Caco-2 (cell line): ENCODE measurements at regions not wholly inside any gene's neighbourhood (a gene's known extent, or its start where the extent isn't known, plus 50 kb on each side); places are given as distances from the start of the nearest gene placed in this dataset.
"Not testable (repeated sequence)": the region's sequence is repeated elsewhere in the genome, so short reads cannot be mapped to it uniquely, and the experiment has no call there.

Experiments
- BruUV-seq: library from RNA; stranded (reverse); fragments of 400-500 nt; replicated peaks from 2 replicates; lab custom pipeline; 2021; lab: Mats Ljungman, UMichigan
- CTCF ChIA-PET: fragments of 300-600 bp; sonication (Branson Sonifier 250); formaldehyde crosslinking; loops from one replicate; lab custom pipeline; 2022; ENCODE audit warnings: antibody characterized with exemption; lab: Charles Lee
- POLR2A ChIA-PET: fragments of 300-600 bp; sonication (Branson Sonifier 250); formaldehyde crosslinking; loops from one replicate; lab custom pipeline; 2022; ENCODE audit warnings: antibody characterized with exemption; lab: Charles Lee
- DNase-seq, 2 experiments: peaks; one replicate each; pipeline versions ENCODE4 v3.0.0 to v3.0.0-alpha.2; 2020 to 2022
- H3K27me3 ChIP-seq: replicated peaks from 2 replicates; pipeline ENCODE4 v1.6.0; 2011; ENCODE audit warnings: low read length; ENCODE audit not compliant: control insufficient read depth, insufficient read depth
- H3K36me3 ChIP-seq: 2 replicates; pipeline ENCODE4 v1.5.1; 2011; ENCODE audit warnings: low read length; ENCODE audit not compliant: control insufficient read depth, insufficient read depth
- H3K4me1 ChIP-seq: fragments of 250-450 bp; sonication (Bioruptor Pico); 2 replicates; pipeline ENCODE4 v1.5.1; 2020; ENCODE audit warnings: mild to moderate bottlenecking
- H3K4me3 ChIP-seq: 2 replicates; pipeline ENCODE4 v1.5.1; 2011; ENCODE audit warnings: low read depth, mild to moderate bottlenecking, control low read depth, low read length
- H3K9me3 ChIP-seq: fragments of 250-450 bp; sonication (Bioruptor Pico); 2 replicates; pipeline ENCODE4 v1.5.1; 2020; ENCODE audit warnings: mild to moderate bottlenecking, moderate library complexity
- H3K27ac Mint-ChIP-seq: one replicate; pipeline ENCODE4 v1.8.0; 2022; ENCODE audit warnings: mixed read lengths; ENCODE audit not compliant: unreplicated experiment
- H3K27me3 Mint-ChIP-seq: one replicate; pipeline ENCODE4 v1.8.0; 2022; ENCODE audit warnings: mixed read lengths; ENCODE audit not compliant: insufficient read depth, unreplicated experiment
- H3K36me3 Mint-ChIP-seq: one replicate; pipeline ENCODE4 v1.8.0; 2022; ENCODE audit warnings: mild to moderate bottlenecking, mixed read lengths; ENCODE audit not compliant: insufficient read depth, unreplicated experiment
- H3K4me1 Mint-ChIP-seq: one replicate; pipeline ENCODE4 v1.8.0; 2022; ENCODE audit warnings: low read depth, mixed read lengths; ENCODE audit not compliant: unreplicated experiment
- H3K4me3 Mint-ChIP-seq: one replicate; pipeline ENCODE4 v1.8.0; 2022; ENCODE audit warnings: mild to moderate bottlenecking, moderate library complexity, mixed read lengths; ENCODE audit not compliant: unreplicated experiment
- H3K9me3 Mint-ChIP-seq: one replicate; pipeline ENCODE4 v1.8.0; 2022; ENCODE audit warnings: mixed read lengths; ENCODE audit not compliant: unreplicated experiment
- intact Hi-C: fragments of 100-400 bp; cut with micrococcal nuclease; formaldehyde crosslinking; loops from one replicate; pipeline ENCODE4 v1.10.0; 2022; ENCODE audit not compliant: unreplicated experiment
- TF ChIP-seq, protein P1 (sequence below), 2 experiments: fragments of 200-600 bp in 1 of 2; IDR thresholded peaks; 1 replicate in 1 of 2; 2 replicates in 1 of 2; pipeline versions ENCODE4 v1.5.1 to v1.8.0; 2011 to 2022; ENCODE audit warnings: antibody characterized with exemption in 1 of 2, control low read depth in 1 of 2, inconsistent platforms in 1 of 2, low read depth in 1 of 2, low read length in 1 of 2, mild to moderate bottlenecking in 1 of 2, moderate library complexity in 1 of 2; ENCODE audit not compliant: insufficient read depth in 1 of 2, severe bottlenecking in 1 of 2, unreplicated experiment in 1 of 2

DNA sequence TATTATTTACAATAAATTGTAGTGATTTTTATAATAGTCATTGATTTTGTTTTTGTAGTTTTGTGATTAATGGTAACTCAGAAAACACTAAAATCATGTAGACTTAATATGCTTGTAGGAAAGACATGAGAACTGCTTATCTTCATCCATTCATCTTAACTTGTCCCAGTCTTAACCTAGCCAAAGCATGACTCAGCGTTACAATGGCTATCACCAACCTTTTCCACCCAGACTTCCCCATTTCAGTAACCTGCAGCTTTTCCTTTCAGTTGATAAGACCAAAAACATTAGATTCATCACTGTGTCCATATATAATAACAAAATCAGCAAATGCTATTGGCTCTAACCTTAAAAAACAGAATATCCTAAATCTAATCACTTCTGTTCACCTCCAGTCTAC lies 106.2 kb upstream of the KLF8 start:
- POLR2A ChIA-PET: no interaction called here
- Mint-ChIP-seq H3K4me1 (peaks cover 13% of the 10 kb centered on the region), H3K4me3 (no peak overlapping the region), H3K9me3 (no peaks in the 10 kb centered on the region), H3K27me3 (no peaks in the 10 kb centered on the region), H3K27ac (no peak overlapping the region), H3K36me3 (no peaks in the 10 kb centered on the region)
- intact Hi-C loops: no loop called here
- CTCF ChIA-PET: no interaction called here
- no peaks in the 10 kb centered on the region for H3K36me3 ChIP-seq
- BruUV-seq: no TSS peak
- no peak overlapping the region for H3K4me3 ChIP-seq
- no peaks in the 10 kb centered on the region for H3K27me3 ChIP-seq
- TF ChIP-seq, protein P1, sequence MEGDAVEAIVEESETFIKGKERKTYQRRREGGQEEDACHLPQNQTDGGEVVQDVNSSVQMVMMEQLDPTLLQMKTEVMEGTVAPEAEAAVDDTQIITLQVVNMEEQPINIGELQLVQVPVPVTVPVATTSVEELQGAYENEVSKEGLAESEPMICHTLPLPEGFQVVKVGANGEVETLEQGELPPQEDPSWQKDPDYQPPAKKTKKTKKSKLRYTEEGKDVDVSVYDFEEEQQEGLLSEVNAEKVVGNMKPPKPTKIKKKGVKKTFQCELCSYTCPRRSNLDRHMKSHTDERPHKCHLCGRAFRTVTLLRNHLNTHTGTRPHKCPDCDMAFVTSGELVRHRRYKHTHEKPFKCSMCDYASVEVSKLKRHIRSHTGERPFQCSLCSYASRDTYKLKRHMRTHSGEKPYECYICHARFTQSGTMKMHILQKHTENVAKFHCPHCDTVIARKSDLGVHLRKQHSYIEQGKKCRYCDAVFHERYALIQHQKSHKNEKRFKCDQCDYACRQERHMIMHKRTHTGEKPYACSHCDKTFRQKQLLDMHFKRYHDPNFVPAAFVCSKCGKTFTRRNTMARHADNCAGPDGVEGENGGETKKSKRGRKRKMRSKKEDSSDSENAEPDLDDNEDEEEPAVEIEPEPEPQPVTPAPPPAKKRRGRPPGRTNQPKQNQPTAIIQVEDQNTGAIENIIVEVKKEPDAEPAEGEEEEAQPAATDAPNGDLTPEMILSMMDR (IDR thresholded peaks at IDR 0.05; ENCODE audit: insufficient read depth in 1 of 2, low read depth in 1 of 2, low read length in 1 of 2, severe bottlenecking in 1 of 2, unreplicated experiment in 1 of 2): no peak
- peaks cover 12% of the 10 kb centered on the region for H3K4me1 ChIP-seq
- no peak for DNase-seq
- H3K9me3 ChIP-seq: no peaks in the 10 kb centered on the region

DNA sequence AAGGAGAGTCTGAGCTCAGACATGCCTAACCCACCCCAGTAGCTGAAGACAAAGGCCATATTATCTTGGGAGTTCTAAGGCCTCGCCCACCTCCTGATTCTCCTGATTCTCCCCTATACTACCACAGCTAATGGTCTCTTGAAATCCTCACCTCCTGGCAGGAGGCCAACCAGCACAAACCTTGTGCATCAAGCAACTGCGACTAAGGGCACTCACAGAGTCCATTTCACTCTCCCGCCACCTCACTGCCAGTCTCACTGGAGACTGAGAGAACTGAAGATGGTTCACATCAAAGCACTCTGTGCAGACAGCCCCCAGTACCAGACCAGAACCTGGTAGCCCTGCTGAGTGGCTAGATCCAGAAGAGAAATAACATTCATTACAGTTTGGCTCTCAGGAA lies 102.1 kb upstream of the KLF8 start:
- Histone ChIP-seq H3K27me3 (no peaks in the 10 kb centered on the region), H3K9me3 (no peaks in the 10 kb centered on the region), H3K36me3 (no peaks in the 10 kb centered on the region), H3K4me1 (peaks cover 14% of the 10 kb centered on the region), H3K4me3 (no peak overlapping the region)
- H3K27ac Mint-ChIP-seq: peak overlapping the region; percentile 91
- TF ChIP-seq, protein P1 (IDR thresholded peaks at IDR 0.05; ENCODE audit: insufficient read depth in 1 of 2, low read depth in 1 of 2, low read length in 1 of 2, severe bottlenecking in 1 of 2, unreplicated experiment in 1 of 2): no peak
- H3K36me3 Mint-ChIP-seq: peaks cover 8% of the 10 kb centered on the region
- ChIA-PET CTCF (no interaction called here), POLR2A (no interaction called here)
- H3K27me3 Mint-ChIP-seq: no peaks in the 10 kb centered on the region
- no TSS peak for BruUV-seq
- H3K9me3 Mint-ChIP-seq: peaks cover 21% of the 10 kb centered on the region
- DNase-seq: no peak
- intact Hi-C loops: loop anchor here (5.0 kb wide), 1 partner anchor 223 kb away; no protein-coding TSS in a partner anchor
- peaks cover 14% of the 10 kb centered on the region for H3K4me1 Mint-ChIP-seq
- H3K4me3 Mint-ChIP-seq: peak overlapping the region; percentile 37

DNA sequence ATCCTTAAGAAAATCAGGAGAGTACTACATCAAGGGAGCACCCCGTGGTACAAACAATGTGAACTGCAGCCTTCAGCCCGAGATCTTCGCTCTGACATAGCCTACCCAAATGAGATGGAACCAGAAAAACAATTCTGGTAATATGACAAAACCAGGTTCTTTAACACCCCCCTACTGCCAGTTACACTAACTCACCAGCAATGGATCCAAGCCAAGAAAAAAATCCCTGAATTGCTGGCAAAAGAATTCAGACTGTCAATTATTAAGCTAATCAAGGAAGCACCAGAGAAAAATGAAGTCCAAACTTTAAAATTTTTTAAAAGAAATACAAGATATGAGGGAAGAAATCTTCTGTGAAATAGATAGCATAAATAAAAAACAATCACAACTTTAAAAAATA lies 101.7 kb upstream of the KLF8 start:
- no peaks in the 10 kb centered on the region for H3K9me3 ChIP-seq
- TF ChIP-seq, protein P1 (IDR thresholded peaks at IDR 0.05; ENCODE audit: insufficient read depth in 1 of 2, low read depth in 1 of 2, low read length in 1 of 2, severe bottlenecking in 1 of 2, unreplicated experiment in 1 of 2): no peak
- no peaks in the 10 kb centered on the region for H3K27me3 ChIP-seq
- Mint-ChIP-seq H3K27ac (peak overlapping the region; percentile 91), H3K4me3 (peak overlapping the region; percentile 37), H3K4me1 (peaks cover 14% of the 10 kb centered on the region), H3K27me3 (no peaks in the 10 kb centered on the region), H3K36me3 (peaks cover 8% of the 10 kb centered on the region), H3K9me3 (peaks cover 21% of the 10 kb centered on the region)
- ChIA-PET CTCF (no interaction called here), POLR2A (no interaction called here)
- no peaks in the 10 kb centered on the region for H3K36me3 ChIP-seq
- no peak overlapping the region for H3K4me3 ChIP-seq
- TSS peak; percentile 24 for BruUV-seq
- intact Hi-C loops: loop anchor here (5.0 kb wide), 1 partner anchor 223 kb away; no protein-coding TSS in a partner anchor
- H3K4me1 ChIP-seq: peaks cover 14% of the 10 kb centered on the region
- peak in 1 of 2 experiments; percentile 1 for DNase-seq

DNA sequence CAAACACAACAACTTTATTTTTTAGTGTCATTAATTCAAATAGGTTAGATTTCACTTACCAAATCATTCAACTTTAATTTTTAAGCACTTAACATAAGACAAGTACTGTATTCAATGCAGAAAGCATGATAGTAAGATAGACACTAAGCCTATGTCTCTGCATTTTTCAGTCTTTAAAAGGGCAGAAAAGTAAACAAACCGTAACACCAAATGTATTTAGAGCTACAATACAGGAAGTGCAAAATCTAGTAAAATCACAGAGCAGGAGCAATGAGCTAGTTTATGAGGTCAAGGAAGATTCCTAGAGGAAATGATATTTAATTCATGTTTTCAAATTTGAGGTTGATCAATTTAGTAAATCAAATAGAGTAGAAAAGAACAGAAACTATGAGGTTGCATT lies 68.0 kb upstream of the KLF8 start:
- H3K4me1 ChIP-seq, H3K9me3 ChIP-seq, H3K4me3 Mint-ChIP-seq, H3K4me3 ChIP-seq, intact Hi-C loops, H3K27ac Mint-ChIP-seq, DNase-seq, H3K36me3 ChIP-seq, H3K36me3 Mint-ChIP-seq, BruUV-seq, H3K27me3 Mint-ChIP-seq, H3K4me1 Mint-ChIP-seq, H3K27me3 ChIP-seq, CTCF ChIA-PET, POLR2A ChIA-PET, H3K9me3 Mint-ChIP-seq: not testable (repeated sequence)
